GM23338 (cell line): ENCODE measurements at regions not wholly inside any gene's neighbourhood (a gene's known extent, or its start where the extent isn't known, plus 50 kb on each side); places are given as distances from the start of the nearest gene placed in this dataset.

ENCODE experiments used
- ATAC-seq: fragments of 200-7000 bp; cut with Tn5 transposase; 3 replicates; pipeline ENCODE4 v1.9.1; 2020
- DNase-seq: peaks from one replicate; pipeline ENCODE4 v3.0.0-alpha.2; 2015; ENCODE audit warnings: low spot score
- H2AFZ ChIP-seq: fragments of 200-600 bp; sonication (generic); 2 replicates; pipeline ENCODE4 v1.8.0; 2016; ENCODE audit warnings: antibody characterized with exemption, mild to moderate bottlenecking, moderate library complexity
- H3F3A ChIP-seq: fragments of 200-600 bp; sonication (generic); replicated peaks from 2 replicates; pipeline ENCODE4 v1.8.0; 2017; ENCODE audit warnings: antibody characterized with exemption, mixed run types, low read depth
- H3K27ac ChIP-seq: fragments of 200-600 bp; sonication (generic); 2 replicates; pipeline ENCODE4 v1.6.1; 2016; ENCODE audit warnings: low read depth
- H3K27me3 ChIP-seq: fragments of 200-600 bp; sonication (generic); 2 replicates; pipeline ENCODE4 v1.8.0; 2016; ENCODE audit warnings: mild to moderate bottlenecking, mixed run types, moderate library complexity; ENCODE audit not compliant: insufficient read depth
- H3K36me3 ChIP-seq: fragments of 200-600 bp; sonication (generic); 2 replicates; pipeline ENCODE4 v1.8.0; 2016; ENCODE audit warnings: mild to moderate bottlenecking; ENCODE audit not compliant: insufficient read depth
- H3K4me1 ChIP-seq: fragments of 200-600 bp; sonication (generic); 2 replicates; pipeline ENCODE4 v1.8.0; 2016; ENCODE audit warnings: mild to moderate bottlenecking, moderate library complexity; ENCODE audit not compliant: insufficient read depth
- H3K4me2 ChIP-seq: fragments of 200-600 bp; sonication (generic); 2 replicates; pipeline ENCODE4 v1.7.1; 2017; ENCODE audit warnings: mixed run types
- H3K4me3 ChIP-seq: fragments of 200-600 bp; sonication (generic); 2 replicates; pipeline ENCODE4 v1.6.1; 2016; ENCODE audit warnings: mixed run types
- H3K79me2 ChIP-seq: fragments of 200-600 bp; sonication (generic); replicated peaks from 2 replicates; pipeline ENCODE4 v1.8.0; 2017; ENCODE audit warnings: mild to moderate bottlenecking; ENCODE audit not compliant: insufficient read depth
- H3K9me2 ChIP-seq: fragments of 200-600 bp; sonication (generic); 2 replicates; pipeline ENCODE4 v1.8.0; 2017; ENCODE audit not compliant: insufficient read depth
- H4K20me1 ChIP-seq: fragments of 200-600 bp; sonication (generic); replicated peaks from 2 replicates; pipeline ENCODE4 v1.8.0; 2017; ENCODE audit warnings: mild to moderate bottlenecking; ENCODE audit not compliant: insufficient read depth
- H3K27ac Mint-ChIP-seq: 2 replicates; pipeline ENCODE4 v1.8.0; 2020; ENCODE audit warnings: inconsistent platforms, mild to moderate bottlenecking, moderate library complexity, mixed read lengths
- H3K27me3 Mint-ChIP-seq: 3 replicates; pipeline ENCODE4 v1.8.0; 2022; ENCODE audit warnings: low read depth, mild to moderate bottlenecking, moderate library complexity, mixed read lengths, inconsistent platforms; ENCODE audit not compliant: insufficient read depth, poor library complexity
- H3K36me3 Mint-ChIP-seq: 3 replicates; pipeline ENCODE4 v1.8.0; 2021; ENCODE audit warnings: low read depth, mild to moderate bottlenecking, inconsistent platforms, moderate library complexity, mixed read lengths
- H3K4me1 Mint-ChIP-seq: 3 replicates; pipeline ENCODE4 v1.8.0; 2020; ENCODE audit warnings: mild to moderate bottlenecking, inconsistent platforms, mixed read lengths
- H3K4me3 Mint-ChIP-seq: 3 replicates; pipeline ENCODE4 v1.8.0; 2021; ENCODE audit warnings: moderate library complexity, mild to moderate bottlenecking, inconsistent platforms, mixed read lengths
- H3K9me3 Mint-ChIP-seq: 3 replicates; pipeline ENCODE4 v1.8.0; 2020; ENCODE audit warnings: moderate library complexity, mild to moderate bottlenecking, inconsistent platforms, mixed read lengths
- CREB1 ChIP-seq: fragments of 250-450 bp; sonication (Bioruptor Pico); IDR thresholded peaks from 2 replicates; pipeline ENCODE4 v1.5.0; 2020; ENCODE audit warnings: low read depth, mild to moderate bottlenecking, moderate library complexity
- EZH2 ChIP-seq: fragments of 200-600 bp; sonication (generic); IDR thresholded peaks from one replicate; pipeline ENCODE4 v1.8.0; 2017; ENCODE audit warnings: antibody characterized with exemption, mild to moderate bottlenecking, low read depth; ENCODE audit not compliant: unreplicated experiment
- EZH2phosphoT487 ChIP-seq: fragments of 200-600 bp; sonication (generic); IDR thresholded peaks from one replicate; pipeline ENCODE4 v1.8.1; 2018; ENCODE audit warnings: antibody characterized with exemption; ENCODE audit not compliant: unreplicated experiment
- JUNB ChIP-seq: IDR thresholded peaks from one replicate; pipeline ENCODE4 v1.6.1; 2016; ENCODE audit warnings: antibody characterized with exemption; ENCODE audit not compliant: unreplicated experiment
- NANOG ChIP-seq: IDR thresholded peaks from 2 replicates; pipeline ENCODE4 v1.6.1; 2016; ENCODE audit warnings: antibody characterized with exemption, borderline replicate concordance
- ZNF462 ChIP-seq: fragments of 250-450 bp; sonication (Bioruptor Pico); IDR thresholded peaks from 2 replicates; pipeline ENCODE4 v1.5.0; 2020; ENCODE audit warnings: mild to moderate bottlenecking, moderate library complexity
- TF ChIP-seq, protein P1 (sequence below): IDR thresholded peaks from one replicate; pipeline ENCODE4 v1.6.1; 2018; ENCODE audit warnings: antibody characterized with exemption; ENCODE audit not compliant: unreplicated experiment
- TF ChIP-seq, protein P2 (sequence below), 2 experiments: fragments of 200-600 bp in 1 of 2; sonication (generic) in 1 of 2; conservative IDR thresholded peaks; 2 replicates each; pipeline versions ENCODE4 v1.5.1 to v1.6.1; 2016 to 2017; ENCODE audit warnings: antibody characterized with exemption in 2 of 2, low read depth in 2 of 2, mild to moderate bottlenecking in 2 of 2, moderate library complexity in 1 of 2

- DNase-seq (no peak), ATAC-seq (no peak)
- Histone ChIP-seq H3K27ac (no peak overlapping the region), H3K4me2 (no peak overlapping the region), H3K4me3 (no peak overlapping the region), H3K79me2 (no peaks in the 10 kb centered on the region), H3K9me2 (no peaks in the 10 kb centered on the region), H2AFZ (no peak overlapping the region), H3F3A (no peaks in the 10 kb centered on the region), H3K4me1 (peaks cover 36% of the 10 kb centered on the region), H3K36me3 (no peaks in the 10 kb centered on the region), H4K20me1 (no peaks in the 10 kb centered on the region), H3K27me3 (no peaks in the 10 kb centered on the region)
- Mint-ChIP-seq H3K36me3 (no peaks in the 10 kb centered on the region), H3K27ac (no peak overlapping the region), H3K4me3 (no peak overlapping the region), H3K9me3 (no peaks in the 10 kb centered on the region), H3K4me1 (peaks cover 25% of the 10 kb centered on the region), H3K27me3 (no peaks in the 10 kb centered on the region)
- TF ChIP-seq JUNB (no peak), ZNF462 (no peak), EZH2 (no peak), EZH2phosphoT487 (no peak), NANOG (no peak), CREB1 (no peak)
- TF ChIP-seq, protein P1, sequence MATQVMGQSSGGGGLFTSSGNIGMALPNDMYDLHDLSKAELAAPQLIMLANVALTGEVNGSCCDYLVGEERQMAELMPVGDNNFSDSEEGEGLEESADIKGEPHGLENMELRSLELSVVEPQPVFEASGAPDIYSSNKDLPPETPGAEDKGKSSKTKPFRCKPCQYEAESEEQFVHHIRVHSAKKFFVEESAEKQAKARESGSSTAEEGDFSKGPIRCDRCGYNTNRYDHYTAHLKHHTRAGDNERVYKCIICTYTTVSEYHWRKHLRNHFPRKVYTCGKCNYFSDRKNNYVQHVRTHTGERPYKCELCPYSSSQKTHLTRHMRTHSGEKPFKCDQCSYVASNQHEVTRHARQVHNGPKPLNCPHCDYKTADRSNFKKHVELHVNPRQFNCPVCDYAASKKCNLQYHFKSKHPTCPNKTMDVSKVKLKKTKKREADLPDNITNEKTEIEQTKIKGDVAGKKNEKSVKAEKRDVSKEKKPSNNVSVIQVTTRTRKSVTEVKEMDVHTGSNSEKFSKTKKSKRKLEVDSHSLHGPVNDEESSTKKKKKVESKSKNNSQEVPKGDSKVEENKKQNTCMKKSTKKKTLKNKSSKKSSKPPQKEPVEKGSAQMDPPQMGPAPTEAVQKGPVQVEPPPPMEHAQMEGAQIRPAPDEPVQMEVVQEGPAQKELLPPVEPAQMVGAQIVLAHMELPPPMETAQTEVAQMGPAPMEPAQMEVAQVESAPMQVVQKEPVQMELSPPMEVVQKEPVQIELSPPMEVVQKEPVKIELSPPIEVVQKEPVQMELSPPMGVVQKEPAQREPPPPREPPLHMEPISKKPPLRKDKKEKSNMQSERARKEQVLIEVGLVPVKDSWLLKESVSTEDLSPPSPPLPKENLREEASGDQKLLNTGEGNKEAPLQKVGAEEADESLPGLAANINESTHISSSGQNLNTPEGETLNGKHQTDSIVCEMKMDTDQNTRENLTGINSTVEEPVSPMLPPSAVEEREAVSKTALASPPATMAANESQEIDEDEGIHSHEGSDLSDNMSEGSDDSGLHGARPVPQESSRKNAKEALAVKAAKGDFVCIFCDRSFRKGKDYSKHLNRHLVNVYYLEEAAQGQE: no peak
- TF ChIP-seq, protein P2, sequence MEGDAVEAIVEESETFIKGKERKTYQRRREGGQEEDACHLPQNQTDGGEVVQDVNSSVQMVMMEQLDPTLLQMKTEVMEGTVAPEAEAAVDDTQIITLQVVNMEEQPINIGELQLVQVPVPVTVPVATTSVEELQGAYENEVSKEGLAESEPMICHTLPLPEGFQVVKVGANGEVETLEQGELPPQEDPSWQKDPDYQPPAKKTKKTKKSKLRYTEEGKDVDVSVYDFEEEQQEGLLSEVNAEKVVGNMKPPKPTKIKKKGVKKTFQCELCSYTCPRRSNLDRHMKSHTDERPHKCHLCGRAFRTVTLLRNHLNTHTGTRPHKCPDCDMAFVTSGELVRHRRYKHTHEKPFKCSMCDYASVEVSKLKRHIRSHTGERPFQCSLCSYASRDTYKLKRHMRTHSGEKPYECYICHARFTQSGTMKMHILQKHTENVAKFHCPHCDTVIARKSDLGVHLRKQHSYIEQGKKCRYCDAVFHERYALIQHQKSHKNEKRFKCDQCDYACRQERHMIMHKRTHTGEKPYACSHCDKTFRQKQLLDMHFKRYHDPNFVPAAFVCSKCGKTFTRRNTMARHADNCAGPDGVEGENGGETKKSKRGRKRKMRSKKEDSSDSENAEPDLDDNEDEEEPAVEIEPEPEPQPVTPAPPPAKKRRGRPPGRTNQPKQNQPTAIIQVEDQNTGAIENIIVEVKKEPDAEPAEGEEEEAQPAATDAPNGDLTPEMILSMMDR (conservative IDR thresholded peaks at IDR 0.05; ENCODE audit: low read depth in 2 of 2): no peak
Measured at GRCh38 chr5:105684799-105685198, 1985.9 kb downstream of the EFNA5 start.
